ENCODE measurements at regions not wholly inside any gene's neighbourhood (a gene's known extent, or its start where the extent isn't known, plus 50 kb on each side); places are given as distances from the start of the nearest gene placed in this dataset.

- TF ChIP-seq MAFK (IDR thresholded peaks at IDR 0.05; ENCODE audit: low read depth, low read length) (no peak), EGR1 (IDR thresholded peaks at IDR 0.05; ENCODE audit: borderline replicate concordance, low read depth, low read length) (no peak), CTCF (IDR thresholded peaks at IDR 0.05; ENCODE audit: control extremely low read depth in 1 of 3, insufficient read depth in 1 of 3, low read depth in 1 of 3, low read length in 3 of 3) (no peak), JUN (IDR thresholded peaks at IDR 0.05; ENCODE audit: low read depth, low read length) (no peak), POLR2A (IDR thresholded peaks at IDR 0.05; ENCODE audit: control extremely low read depth in 1 of 2, low read depth in 2 of 2, low read length in 2 of 2) (no peak)
Observed at GRCh38 chr10:81473755-81474154, 401.2 kb upstream of the NRG3 start.
